GM19238 (cell line): ENCODE measurements at regions not wholly inside any gene's neighbourhood (a gene's known extent, or its start where the extent isn't known, plus 50 kb on each side); places are given as distances from the start of the nearest gene placed in this dataset.

Source experiments
- DNase-seq: peaks from one replicate; pipeline ENCODE4 v3.0.0; 2011; ENCODE audit warnings: low spot score; ENCODE audit not compliant: insufficient read length

GRCh38 chr5:93277051-93277450 is 304.0 kb downstream of the NR2F1-AS1 start:
- DNase-seq: no peak

DNA sequence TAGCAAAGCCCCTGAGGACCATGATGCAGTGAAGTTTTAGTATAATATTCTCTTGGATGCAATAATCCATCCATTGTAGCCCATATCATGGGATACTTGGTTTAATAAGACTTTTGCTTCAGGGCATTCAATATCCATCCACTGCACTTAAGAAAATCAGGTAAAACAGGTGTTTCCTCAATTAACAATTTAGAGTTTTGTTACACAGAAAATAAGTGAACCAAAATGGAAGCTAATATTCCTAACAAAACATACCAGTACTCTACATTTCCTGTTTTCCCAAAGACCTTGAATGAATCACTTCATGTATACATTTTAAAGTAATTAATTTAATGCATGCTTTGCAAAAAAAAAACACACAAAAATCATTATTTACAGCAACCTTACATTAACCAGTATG is 305.6 kb downstream of the NR2F1-AS1 start:
- DNase-seq: no peak

- no peak for DNase-seq
Measured at GRCh38 chr5:93274291-93274690, 306.7 kb downstream of the NR2F1-AS1 start.

DNA sequence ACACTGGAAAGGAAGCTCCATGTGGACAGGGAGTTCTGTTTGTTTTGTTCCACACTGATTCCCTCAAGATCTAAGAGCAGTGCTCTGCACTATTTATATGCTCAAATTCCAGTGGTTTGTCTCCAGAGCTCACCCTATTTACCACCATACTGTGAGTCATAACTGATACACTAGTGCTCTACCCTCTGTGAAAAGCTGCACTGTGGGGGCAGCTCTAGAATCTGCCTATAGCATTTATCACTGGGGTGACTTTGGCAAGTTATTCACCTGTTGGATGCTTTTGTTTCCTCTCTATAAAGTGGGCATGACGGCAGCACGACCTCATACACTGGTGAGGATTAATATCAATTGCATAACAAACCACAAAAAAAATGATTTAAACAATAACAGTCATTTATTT is 307.8 kb downstream of the NR2F1-AS1 start:
- DNase-seq: no peak

DNA sequence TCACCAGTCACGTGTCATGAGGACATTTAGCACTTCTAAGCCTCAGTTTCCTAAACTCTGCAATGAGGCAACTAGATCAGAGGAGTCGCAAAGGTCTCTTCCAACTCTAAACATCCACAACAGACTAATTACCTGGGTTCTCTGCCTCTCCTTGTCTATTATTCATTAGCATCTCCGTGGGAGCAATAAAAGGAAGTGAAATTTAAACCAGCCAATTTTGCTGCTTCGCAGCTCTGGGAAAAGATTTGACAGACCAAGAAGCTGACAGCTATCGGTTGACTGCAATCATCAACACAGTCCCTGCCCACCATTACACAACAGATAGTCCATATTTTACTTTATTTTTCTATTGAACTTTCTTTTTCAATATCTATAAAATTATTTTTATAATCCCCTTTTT is 308.9 kb downstream of the NR2F1-AS1 start:
- DNase-seq: no peak

GRCh38 chr5:93267736-93268135 is 313.3 kb downstream of the NR2F1-AS1 start:
- no peak for DNase-seq

DNA sequence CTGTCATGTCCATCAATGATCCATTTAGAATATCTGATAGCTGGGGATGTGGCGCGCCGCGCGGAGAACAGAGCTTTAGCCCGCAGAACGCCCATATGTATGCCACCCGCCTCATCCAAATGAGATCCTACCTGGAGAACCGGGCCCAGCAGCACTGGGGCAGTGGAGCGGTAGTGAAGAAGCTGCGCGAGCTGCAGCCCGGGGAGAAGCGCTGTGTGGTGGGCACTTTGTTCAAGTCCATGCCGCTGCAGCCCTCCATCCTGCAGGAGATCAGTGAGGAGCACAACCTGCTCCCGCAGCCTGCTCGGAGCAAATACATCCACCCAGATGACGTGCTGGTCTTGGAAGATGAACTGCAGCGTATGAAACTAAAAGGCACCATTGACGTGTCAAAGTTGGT is 313.7 kb downstream of the NR2F1-AS1 start:
- no peak for DNase-seq

DNA sequence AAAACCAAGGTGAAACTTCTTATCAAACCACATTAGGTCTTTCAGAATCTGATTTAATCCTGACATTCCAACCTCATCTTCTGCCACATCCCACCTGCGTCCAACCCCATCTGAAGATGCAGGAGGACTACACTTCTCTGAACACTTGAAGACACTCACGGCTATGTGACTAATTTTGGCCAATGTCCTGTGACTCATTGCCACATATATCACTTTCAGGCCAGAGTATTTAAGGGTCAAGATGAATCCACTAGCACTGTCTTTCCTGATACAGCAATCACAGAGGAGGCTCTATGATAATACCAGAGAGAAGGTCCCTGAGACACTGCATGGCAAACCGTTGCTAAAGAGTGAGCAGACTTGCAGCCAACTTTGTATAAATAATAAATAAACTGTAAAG is 323.4 kb downstream of the NR2F1-AS1 start:
- DNase-seq: no peak

DNA sequence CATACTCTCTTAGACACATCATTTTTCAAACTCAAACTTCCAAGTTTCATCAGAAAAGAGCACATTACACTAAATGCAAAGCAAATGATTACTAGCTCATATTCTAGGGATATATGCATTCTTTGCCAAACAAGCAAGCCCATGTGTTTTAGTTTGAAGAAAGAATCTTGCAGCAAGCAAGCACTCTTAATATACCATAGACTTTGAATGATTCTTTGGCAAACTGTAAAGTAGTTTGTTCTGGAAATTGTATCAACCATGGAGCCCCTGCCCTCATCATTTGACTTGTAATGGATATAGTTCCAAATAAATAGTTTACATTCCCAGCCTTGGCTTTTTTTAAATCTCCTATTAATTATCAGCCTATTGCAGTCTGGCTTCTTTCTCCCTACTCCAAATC is 325.2 kb downstream of the NR2F1-AS1 start:
- no peak for DNase-seq

- DNase-seq: no peak
Measured at GRCh38 chr5:93252165-93252564, 328.9 kb downstream of the NR2F1-AS1 start.

GRCh38 chr5:93251347-93251746 is 329.7 kb downstream of the NR2F1-AS1 start:
- DNase-seq: no peak

GRCh38 chr5:93250424-93250823 is 330.6 kb downstream of the NR2F1-AS1 start:
- no peak for DNase-seq

GRCh38 chr5:93249651-93250289 is 331.2 kb downstream of the NR2F1-AS1 start:
- no peak for DNase-seq

DNA sequence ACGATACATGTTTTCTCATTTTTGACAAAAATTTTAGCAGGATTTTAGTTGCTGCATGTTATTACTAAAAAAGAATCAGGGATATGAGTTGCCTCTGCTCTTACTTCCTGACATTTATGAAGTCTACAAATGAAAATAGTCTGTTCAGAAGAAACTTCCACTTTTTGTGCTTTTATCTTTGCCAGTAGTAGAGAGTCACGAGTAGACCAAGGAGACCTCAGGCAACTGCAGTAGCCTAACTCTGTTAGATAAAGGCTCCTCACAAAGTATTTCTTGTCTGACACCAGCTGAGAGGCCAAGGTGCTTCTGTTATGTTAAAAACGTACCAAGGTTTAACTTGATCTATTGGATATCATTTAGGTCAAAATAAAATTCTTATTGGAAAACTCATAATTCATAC is 333.9 kb downstream of the NR2F1-AS1 start:
- DNase-seq: no peak

- no peak for DNase-seq
Measured at GRCh38 chr5:93246090-93246855, 334.7 kb downstream of the NR2F1-AS1 start.

GRCh38 chr5:93245226-93245625 is 335.8 kb downstream of the NR2F1-AS1 start:
- no peak for DNase-seq

- no peak for DNase-seq
Measured at GRCh38 chr5:93243481-93243880, 337.5 kb downstream of the NR2F1-AS1 start.

- peak; percentile 2 for DNase-seq
Measured at GRCh38 chr5:93240228-93240834, 340.7 kb downstream of the NR2F1-AS1 start.

DNA sequence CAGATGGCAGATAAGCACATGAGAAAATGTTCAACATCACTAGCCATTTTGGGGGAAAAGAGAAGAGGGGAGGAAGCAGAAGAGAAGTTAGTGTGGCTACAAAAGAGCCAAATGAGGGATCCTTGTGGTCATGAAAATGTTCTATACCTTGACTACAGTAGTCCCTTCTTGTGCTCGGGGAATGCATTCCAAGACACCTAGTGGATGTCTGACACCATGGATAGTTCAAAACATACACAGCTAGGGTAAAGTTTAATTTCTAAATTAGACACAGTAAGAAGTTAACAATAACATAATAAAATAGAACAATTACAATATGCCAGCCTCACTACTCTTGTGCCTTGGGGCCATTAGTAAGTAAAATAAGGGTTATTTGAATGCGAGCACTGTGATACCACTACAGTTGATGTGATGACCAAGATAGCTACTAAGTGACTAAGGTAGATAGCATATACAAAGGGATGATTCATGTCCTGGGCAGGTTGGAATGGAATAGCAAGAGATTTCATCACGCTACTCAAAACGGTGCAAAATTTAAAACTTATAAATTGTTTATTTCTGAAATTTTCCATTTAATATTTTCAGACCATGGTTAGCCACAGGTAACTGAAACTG is 344.1 kb downstream of the NR2F1-AS1 start:
- DNase-seq: no peak

GRCh38 chr5:93235761-93236160 is 345.3 kb downstream of the NR2F1-AS1 start:
- DNase-seq: no peak

DNA sequence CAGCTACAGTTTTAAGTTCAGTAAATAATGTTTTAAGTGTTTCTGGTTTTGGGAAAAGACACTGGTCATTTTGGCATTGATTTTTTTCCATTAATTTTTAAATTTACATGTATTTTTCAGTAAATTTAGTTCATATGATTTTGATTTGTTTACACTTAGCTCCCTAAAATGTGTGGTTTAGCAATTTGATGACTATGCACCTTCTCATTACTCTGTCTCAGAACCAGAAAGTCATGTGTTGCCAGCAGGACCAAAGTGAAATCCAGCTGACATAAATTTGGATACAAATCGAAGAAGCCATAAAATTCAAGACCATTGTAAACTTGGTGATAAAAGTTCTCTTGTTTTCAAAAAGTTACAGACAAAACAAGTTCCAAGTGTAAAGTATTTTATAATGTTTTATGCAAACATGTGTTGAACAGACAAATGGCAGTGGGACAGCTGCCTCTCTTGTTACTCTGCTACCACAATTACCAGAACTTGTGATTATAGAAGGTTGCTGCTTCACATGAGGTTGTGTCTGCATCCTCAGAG is 354.8 kb downstream of the NR2F1-AS1 start:
- no peak for DNase-seq

DNA sequence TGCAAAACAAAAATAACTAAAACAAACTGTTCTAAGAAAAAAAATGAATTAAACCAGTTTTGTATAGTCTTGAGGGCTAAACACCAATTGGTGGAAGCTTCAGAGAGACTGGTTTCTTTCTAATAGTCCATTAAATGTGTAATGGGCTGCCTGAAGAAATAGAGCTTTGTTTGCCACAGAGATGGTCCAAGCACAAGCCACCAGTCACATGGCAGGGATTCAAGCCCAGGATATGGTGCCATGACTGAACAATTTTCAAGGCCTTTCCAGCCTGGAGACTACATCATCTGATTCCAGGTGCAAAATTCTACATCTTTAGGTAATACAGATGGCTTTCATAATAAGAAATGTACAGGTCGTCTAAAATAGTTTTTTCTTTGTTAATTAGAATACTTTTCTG is 355.3 kb downstream of the NR2F1-AS1 start:
- no peak for DNase-seq
